22Rv1 (cell line): ENCODE measurements at regions not wholly inside any gene's neighbourhood (a gene's known extent, or its start where the extent isn't known, plus 50 kb on each side); places are given as distances from the start of the nearest gene placed in this dataset.
"Not testable (repeated sequence)": the region's sequence is repeated elsewhere in the genome, so short reads cannot be mapped to it uniquely, and the experiment has no call there.

ENCODE experiments used
- H3K27ac ChIP-seq: fragments of 450-650 bp; 2 replicates; pipeline ENCODE4 v1.5.1; 2017
- ZFX ChIP-seq: fragments of 450-650 bp; IDR thresholded peaks from 2 replicates; pipeline ENCODE4 v1.6.1; 2017; ENCODE audit warnings: antibody characterized with exemption, borderline replicate concordance
- TF ChIP-seq, protein P1 (sequence below): fragments of 450-650 bp; IDR thresholded peaks from 2 replicates; pipeline ENCODE4 v1.5.1; 2017; ENCODE audit warnings: mild to moderate bottlenecking

DNA sequence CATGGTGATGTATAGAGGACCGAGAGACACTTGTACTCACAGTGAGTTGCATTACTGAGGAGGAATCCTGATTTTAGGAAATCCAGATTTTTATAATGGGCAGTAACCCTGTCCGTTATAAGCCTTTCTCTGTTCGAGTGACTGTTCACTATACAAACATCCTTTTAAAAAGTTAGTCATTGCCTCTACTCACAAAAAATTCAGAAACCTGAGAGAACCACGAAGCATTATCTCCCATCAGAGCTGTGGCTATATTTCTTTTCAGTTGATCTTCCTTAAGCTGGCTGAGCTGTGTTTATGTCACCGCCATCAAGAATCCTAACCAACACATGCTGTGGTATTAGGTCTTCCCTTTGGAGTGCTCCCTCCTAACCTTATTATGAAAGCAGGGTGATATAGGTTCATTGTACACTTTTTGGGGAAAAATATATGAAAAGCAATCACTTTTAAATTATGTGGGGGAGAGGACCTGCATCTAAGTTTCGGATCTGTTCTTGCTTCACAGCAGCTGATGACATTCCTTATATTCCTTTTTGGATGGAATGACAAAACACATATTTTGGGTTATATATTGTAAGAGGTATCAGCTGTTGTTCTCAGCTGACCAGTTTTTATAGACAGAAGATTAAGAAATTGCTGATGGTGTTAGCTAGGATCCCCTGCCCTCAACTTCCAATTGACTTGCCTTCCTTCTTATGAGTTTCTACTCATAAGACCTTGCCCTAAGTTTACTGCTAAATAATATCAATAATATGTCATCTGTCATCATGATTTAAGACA is 465.9 kb upstream of the RASGRP1 start:
- TF ChIP-seq ZFX = no peak
- TF ChIP-seq, protein P1, sequence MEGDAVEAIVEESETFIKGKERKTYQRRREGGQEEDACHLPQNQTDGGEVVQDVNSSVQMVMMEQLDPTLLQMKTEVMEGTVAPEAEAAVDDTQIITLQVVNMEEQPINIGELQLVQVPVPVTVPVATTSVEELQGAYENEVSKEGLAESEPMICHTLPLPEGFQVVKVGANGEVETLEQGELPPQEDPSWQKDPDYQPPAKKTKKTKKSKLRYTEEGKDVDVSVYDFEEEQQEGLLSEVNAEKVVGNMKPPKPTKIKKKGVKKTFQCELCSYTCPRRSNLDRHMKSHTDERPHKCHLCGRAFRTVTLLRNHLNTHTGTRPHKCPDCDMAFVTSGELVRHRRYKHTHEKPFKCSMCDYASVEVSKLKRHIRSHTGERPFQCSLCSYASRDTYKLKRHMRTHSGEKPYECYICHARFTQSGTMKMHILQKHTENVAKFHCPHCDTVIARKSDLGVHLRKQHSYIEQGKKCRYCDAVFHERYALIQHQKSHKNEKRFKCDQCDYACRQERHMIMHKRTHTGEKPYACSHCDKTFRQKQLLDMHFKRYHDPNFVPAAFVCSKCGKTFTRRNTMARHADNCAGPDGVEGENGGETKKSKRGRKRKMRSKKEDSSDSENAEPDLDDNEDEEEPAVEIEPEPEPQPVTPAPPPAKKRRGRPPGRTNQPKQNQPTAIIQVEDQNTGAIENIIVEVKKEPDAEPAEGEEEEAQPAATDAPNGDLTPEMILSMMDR = no peak
- H3K27ac ChIP-seq = no peak overlapping the region

DNA sequence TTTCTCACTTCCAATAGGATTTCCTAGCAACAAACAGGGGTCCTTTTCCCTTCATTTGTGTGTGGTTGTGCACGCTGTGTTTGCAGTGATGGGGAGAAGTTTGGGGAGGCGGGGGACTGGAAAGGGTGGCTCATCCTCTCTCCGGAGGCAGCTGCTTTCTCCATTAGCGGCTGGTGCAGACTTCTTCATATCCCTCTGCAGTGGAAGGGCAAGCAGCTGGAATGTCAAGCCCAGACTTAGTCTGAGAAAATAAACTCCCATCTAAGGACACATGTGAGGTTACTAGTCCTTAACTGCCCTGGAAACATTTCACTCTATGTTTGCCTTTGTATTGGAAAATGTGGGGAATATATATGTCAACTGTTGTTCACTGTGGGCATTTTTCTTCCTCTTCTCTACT is 467.0 kb upstream of the RASGRP1 start:
- no peak overlapping the region for H3K27ac ChIP-seq
- TF ChIP-seq ZFX = no peak
- TF ChIP-seq, protein P1 = no peak

DNA sequence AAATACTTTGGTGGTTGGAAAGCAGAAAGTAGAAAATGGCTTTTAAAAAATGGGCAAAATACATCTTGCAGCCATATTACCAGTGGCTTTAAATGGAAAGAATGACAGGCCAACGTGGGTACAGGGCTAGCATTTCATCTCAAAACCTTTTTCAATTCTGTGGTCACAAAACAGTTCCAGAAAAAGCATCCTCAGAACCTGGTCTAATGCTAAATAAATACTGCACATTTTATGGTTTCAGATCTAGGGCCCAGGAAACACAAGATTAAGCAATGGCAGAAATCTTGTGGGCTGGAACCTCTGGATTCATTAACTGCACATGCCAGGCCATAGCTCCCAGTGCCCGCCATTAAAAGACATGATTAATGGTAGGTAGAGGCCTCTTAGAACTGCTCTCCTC is 470.2 kb upstream of the RASGRP1 start:
- no peak overlapping the region for H3K27ac ChIP-seq
- TF ChIP-seq, protein P1 = no peak

DNA sequence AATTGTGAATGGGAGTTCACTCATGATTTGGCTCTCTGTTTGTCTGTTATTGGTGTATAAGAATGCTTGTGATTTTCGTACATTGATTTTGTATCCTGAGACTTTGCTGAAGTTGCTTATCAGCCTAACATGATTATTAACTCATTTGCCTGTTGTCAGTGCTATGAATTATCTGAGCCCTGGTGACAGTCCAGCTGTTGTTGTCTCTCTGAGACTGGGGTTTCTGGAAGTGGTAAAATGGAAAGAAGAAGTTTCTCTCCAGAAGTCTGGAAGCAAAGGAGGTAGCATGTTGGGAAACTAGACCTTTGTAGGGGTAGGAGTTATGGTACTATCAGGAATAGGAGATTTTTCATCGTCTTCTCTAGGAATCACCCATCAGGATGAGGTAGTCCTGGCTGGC is 473.0 kb upstream of the RASGRP1 start:
- not testable (repeated sequence) for H3K27ac ChIP-seq

DNA sequence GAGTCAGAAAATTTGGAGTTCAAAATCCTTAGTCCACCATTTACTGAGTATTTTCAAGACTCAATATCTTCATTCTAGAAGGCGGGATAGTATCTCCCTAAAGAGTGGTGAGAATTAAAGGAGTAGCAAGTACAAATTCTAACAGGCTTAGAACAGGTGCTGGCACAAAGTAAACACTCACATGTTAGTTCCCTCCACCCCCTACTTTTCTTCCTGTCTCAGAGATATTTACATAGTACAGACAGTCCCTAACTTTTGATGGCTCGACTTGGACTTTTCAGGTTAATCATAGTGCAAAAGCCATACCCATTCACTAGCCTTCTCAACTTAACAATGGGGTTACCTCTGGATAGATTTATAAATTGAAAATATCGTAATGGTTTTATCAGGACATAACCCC is 476.2 kb upstream of the RASGRP1 start:
- TF ChIP-seq ZFX = no peak
- TF ChIP-seq, protein P1 = no peak

DNA sequence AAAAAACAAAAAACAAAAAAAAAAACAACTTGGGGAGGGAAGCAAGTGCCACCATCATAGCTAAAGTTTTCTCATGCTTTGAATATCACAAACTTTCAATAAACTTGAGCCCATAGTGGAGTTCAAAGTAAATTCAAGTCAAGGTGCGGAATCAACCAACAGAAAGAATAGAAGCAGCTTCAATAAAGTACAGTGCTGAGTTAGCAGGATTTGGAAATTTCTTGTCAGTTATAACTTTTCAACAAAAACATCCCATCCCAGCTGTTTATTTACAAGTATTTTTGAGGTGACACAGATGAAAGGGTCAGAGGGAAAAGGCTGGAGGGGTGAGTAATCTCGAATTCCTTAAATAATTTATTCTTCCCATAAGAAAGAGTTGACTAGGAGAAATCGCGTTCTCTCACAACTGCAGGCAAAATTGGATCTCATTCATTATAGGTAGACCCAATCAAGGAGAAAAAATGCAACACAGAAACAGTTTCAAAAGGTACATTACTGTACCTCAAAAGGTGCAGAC is 477.4 kb upstream of the RASGRP1 start:
- no peak for TF ChIP-seq ZFX
- TF ChIP-seq, protein P1 = no peak
- no peak overlapping the region for H3K27ac ChIP-seq

More for the DNA sequence above, 476.2 kb upstream of the RASGRP1 start:
- no peak overlapping the region for H3K27ac ChIP-seq

DNA sequence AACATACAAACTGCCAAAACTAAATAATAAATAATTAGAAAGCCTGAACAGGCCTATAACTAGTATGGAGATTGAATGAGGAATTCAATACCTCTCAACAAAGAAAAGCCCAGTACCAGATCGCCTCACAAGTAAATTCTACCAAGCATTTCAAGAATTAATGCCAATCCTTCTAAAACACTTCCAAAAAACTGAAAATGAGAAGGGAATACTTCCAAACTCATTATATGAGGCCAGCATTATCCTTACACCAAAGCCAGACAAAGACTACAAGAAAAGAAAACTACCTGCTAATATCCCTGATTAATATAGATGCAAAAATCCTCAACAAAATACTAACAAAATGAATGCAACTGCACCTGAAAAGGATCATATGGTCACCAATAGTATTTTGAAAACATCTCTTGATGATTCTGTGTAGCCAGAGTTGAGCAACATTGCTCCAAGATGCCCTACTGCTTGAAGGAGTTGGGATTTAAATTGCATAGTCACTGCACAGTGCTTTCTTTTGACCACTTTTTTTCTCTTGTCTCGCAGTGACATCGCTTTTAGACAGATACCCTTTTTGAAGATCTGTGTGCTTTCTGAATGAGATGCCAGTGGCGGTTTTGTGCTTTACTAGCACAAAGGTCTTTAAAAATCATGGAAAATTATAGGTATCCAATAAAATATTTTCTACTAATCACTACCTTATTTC is 487.2 kb upstream of the RASGRP1 start:
- no peak for TF ChIP-seq ZFX
- TF ChIP-seq, protein P1 = no peak
- no peak overlapping the region for H3K27ac ChIP-seq
